RWPE2 (cell line): ENCODE measurements at regions not wholly inside any gene's neighbourhood (a gene's known extent, or its start where the extent isn't known, plus 50 kb on each side); places are given as distances from the start of the nearest gene placed in this dataset.

Source experiments
- ATAC-seq: fragments of 200-7000 bp; cut with Tn5 transposase; 3 replicates; pipeline ENCODE4 v1.9.1; 2021; ENCODE audit warnings: low read depth
- DNase-seq: peaks from one replicate; pipeline ENCODE4 v3.0.0-alpha.2; 2020; ENCODE audit warnings: low spot score
- H3K27ac ChIP-seq: fragments of 450-650 bp; 2 replicates; pipeline ENCODE4 v1.5.1; 2017; ENCODE audit warnings: mild to moderate bottlenecking; ENCODE audit not compliant: poor library complexity, severe bottlenecking
- H3K27me3 ChIP-seq: fragments of 250-450 bp; sonication (Bioruptor Pico); 2 replicates; pipeline ENCODE4 v1.5.1; 2021; ENCODE audit warnings: mild to moderate bottlenecking, moderate library complexity; ENCODE audit not compliant: insufficient read depth, poor library complexity, severe bottlenecking
- H3K36me3 ChIP-seq: fragments of 250-450 bp; sonication (Bioruptor Pico); 2 replicates; pipeline ENCODE4 v1.5.1; 2020; ENCODE audit warnings: low read depth, mild to moderate bottlenecking, moderate library complexity
- H3K4me1 ChIP-seq: fragments of 250-450 bp; sonication (Bioruptor Pico); 2 replicates; pipeline ENCODE4 v1.5.1; 2021; ENCODE audit warnings: mild to moderate bottlenecking, moderate library complexity; ENCODE audit not compliant: insufficient read depth, poor library complexity, severe bottlenecking
- H3K4me3 ChIP-seq: fragments of 250-450 bp; sonication (Bioruptor Pico); 2 replicates; pipeline ENCODE4 v1.5.1; 2021; ENCODE audit warnings: mild to moderate bottlenecking, moderate library complexity; ENCODE audit not compliant: severe bottlenecking
- H3K9me3 ChIP-seq: fragments of 250-450 bp; sonication (Bioruptor Pico); 2 replicates; pipeline ENCODE4 v1.5.1; 2021; ENCODE audit warnings: mild to moderate bottlenecking, moderate library complexity; ENCODE audit not compliant: severe bottlenecking
- CTCF ChIP-seq: fragments of 450-650 bp; IDR thresholded peaks from one replicate; pipeline ENCODE4 v1.5.1; 2017; ENCODE audit warnings: mild to moderate bottlenecking, moderate library complexity; ENCODE audit not compliant: poor library complexity, severe bottlenecking

- ATAC-seq (no peak), DNase-seq (no peak)
- TF ChIP-seq CTCF, result no peak
- Histone ChIP-seq H3K4me3 (no peak overlapping the region), H3K27ac (no peak overlapping the region), H3K9me3 (peaks cover 8% of the 10 kb centered on the region), H3K36me3 (no peaks in the 10 kb centered on the region), H3K27me3 (no peaks in the 10 kb centered on the region), H3K4me1 (no peaks in the 10 kb centered on the region)
These were observed 138.3 kb downstream of the CRLF2 start for GRCh38 chrX:1074172-1074571.

GRCh38 chrX:1072637-1073377, 139.6 kb downstream of the CRLF2 start:
- Histone ChIP-seq H3K4me1 (no peaks in the 10 kb centered on the region), H3K27ac (no peak overlapping the region), H3K27me3 (no peaks in the 10 kb centered on the region), H3K4me3 (no peak overlapping the region), H3K9me3 (peaks cover 8% of the 10 kb centered on the region), H3K36me3 (no peaks in the 10 kb centered on the region)
- peak; percentile 27 for DNase-seq
- no peak for ATAC-seq
- TF ChIP-seq CTCF, result no peak

GRCh38 chrX:1071351-1071750, 141.1 kb downstream of the CRLF2 start:
- ATAC-seq, result no peak
- peak; percentile 11 for DNase-seq
- no peaks in the 10 kb centered on the region for H3K4me1 ChIP-seq
- no peak for TF ChIP-seq CTCF
- H3K36me3 ChIP-seq, result no peaks in the 10 kb centered on the region
- H3K27me3 ChIP-seq, result no peaks in the 10 kb centered on the region
- no peak overlapping the region for H3K4me3 ChIP-seq
- no peak overlapping the region for H3K27ac ChIP-seq
- H3K9me3 ChIP-seq, result peaks cover 8% of the 10 kb centered on the region

- peak; percentile 51 for DNase-seq
- no peak for ATAC-seq
- TF ChIP-seq CTCF, result no peak
- Histone ChIP-seq H3K36me3 (no peaks in the 10 kb centered on the region), H3K4me1 (no peaks in the 10 kb centered on the region), H3K27me3 (no peaks in the 10 kb centered on the region), H3K27ac (no peak overlapping the region), H3K4me3 (no peak overlapping the region), H3K9me3 (peaks cover 13% of the 10 kb centered on the region)
These were observed 150.1 kb downstream of the CRLF2 start for GRCh38 chrX:1062351-1062750.

- ATAC-seq (no peak), DNase-seq (no peak)
- H3K27ac ChIP-seq, result no peak overlapping the region
- H3K9me3 ChIP-seq, result peaks cover 8% of the 10 kb centered on the region
- H3K27me3 ChIP-seq, result no peaks in the 10 kb centered on the region
- no peaks in the 10 kb centered on the region for H3K36me3 ChIP-seq
- no peak for TF ChIP-seq CTCF
- no peaks in the 10 kb centered on the region for H3K4me1 ChIP-seq
- H3K4me3 ChIP-seq, result no peak overlapping the region
These were observed 151.9 kb downstream of the CRLF2 start for GRCh38 chrX:1060562-1060960.
